ENCODE measurements at regions not wholly inside any gene's neighbourhood (a gene's known extent, or its start where the extent isn't known, plus 50 kb on each side); places are given as distances from the start of the nearest gene placed in this dataset.
A peak's percentile ranks its signal among the peaks of the same experiment; 100 is the strongest.

GRCh38 chr12:108432423-108433121, 82.5 kb upstream of the FICD start:
- Histone ChIP-seq H4K20me1 (ENCODE audit: insufficient read depth, low read length) (no peaks in the 10 kb centered on the region), H3K79me2 (ENCODE audit: insufficient read depth, low read length) (no peaks in the 10 kb centered on the region), H3K27ac (ENCODE audit: low read depth, low read length) (no peak overlapping the region), H3K4me3 (ENCODE audit: insufficient read depth, low read length) (no peak overlapping the region), H3K4me2 (ENCODE audit: insufficient read depth, low read length) (no peak overlapping the region), H3K4me1 (ENCODE audit: insufficient read depth, low read length) (no peaks in the 10 kb centered on the region), H3K9me3 (ENCODE audit: low read depth, low read length) (no peaks in the 10 kb centered on the region), H3K36me3 (ENCODE audit: insufficient read depth, low read length) (no peaks in the 10 kb centered on the region), H2AFZ (ENCODE audit: low read length) (no peak overlapping the region), H3K27me3 (ENCODE audit: insufficient read depth, low read length) (peaks cover 7% of the 10 kb centered on the region)
- TF ChIP-seq CTCF (IDR thresholded peaks at IDR 0.05; ENCODE audit: extremely low read depth, low read depth, low read length), result no peak
- DNase-seq (ENCODE audit: insufficient read length, low spot score, missing footprints), result no peak

- H3K79me2 ChIP-seq (ENCODE audit: insufficient read depth, low read length), result no peaks in the 10 kb centered on the region
- no peaks in the 10 kb centered on the region for H3K36me3 ChIP-seq (ENCODE audit: insufficient read depth, low read length)
- H3K4me2 ChIP-seq (ENCODE audit: insufficient read depth, low read length), result no peak overlapping the region
- no peak overlapping the region for H3K27ac ChIP-seq (ENCODE audit: low read depth, low read length)
- no peaks in the 10 kb centered on the region for H3K4me1 ChIP-seq (ENCODE audit: insufficient read depth, low read length)
- no peak for TF ChIP-seq CTCF (IDR thresholded peaks at IDR 0.05; ENCODE audit: extremely low read depth, low read depth, low read length)
- H2AFZ ChIP-seq (ENCODE audit: low read length), result no peak overlapping the region
- H3K4me3 ChIP-seq (ENCODE audit: insufficient read depth, low read length), result no peak overlapping the region
- no peak for DNase-seq (ENCODE audit: insufficient read length, low spot score, missing footprints)
- no peaks in the 10 kb centered on the region for H4K20me1 ChIP-seq (ENCODE audit: insufficient read depth, low read length)
- no peaks in the 10 kb centered on the region for H3K9me3 ChIP-seq (ENCODE audit: low read depth, low read length)
- peaks cover 7% of the 10 kb centered on the region for H3K27me3 ChIP-seq (ENCODE audit: insufficient read depth, low read length)
These were observed 84.2 kb upstream of the FICD start for GRCh38 chr12:108430926-108431325.

- Histone ChIP-seq H2AFZ (ENCODE audit: low read length) (no peak overlapping the region), H4K20me1 (ENCODE audit: insufficient read depth, low read length) (no peaks in the 10 kb centered on the region), H3K27me3 (ENCODE audit: insufficient read depth, low read length) (peaks cover 7% of the 10 kb centered on the region), H3K36me3 (ENCODE audit: insufficient read depth, low read length) (no peaks in the 10 kb centered on the region), H3K79me2 (ENCODE audit: insufficient read depth, low read length) (no peaks in the 10 kb centered on the region), H3K4me2 (ENCODE audit: insufficient read depth, low read length) (no peak overlapping the region), H3K9me3 (ENCODE audit: low read depth, low read length) (no peaks in the 10 kb centered on the region), H3K27ac (ENCODE audit: low read depth, low read length) (no peak overlapping the region), H3K4me3 (ENCODE audit: insufficient read depth, low read length) (no peak overlapping the region), H3K4me1 (ENCODE audit: insufficient read depth, low read length) (peaks cover 3% of the 10 kb centered on the region)
- DNase-seq (ENCODE audit: insufficient read length, low spot score, missing footprints), result no peak
- no peak for TF ChIP-seq CTCF (IDR thresholded peaks at IDR 0.05; ENCODE audit: extremely low read depth, low read depth, low read length)
These were observed 84.8 kb upstream of the FICD start for GRCh38 chr12:108430245-108430644.

GRCh38 chr12:108425238-108425795, 86.2 kb upstream of the CMKLR1 start:
- TF ChIP-seq CTCF (IDR thresholded peaks at IDR 0.05; ENCODE audit: extremely low read depth, low read depth, low read length), result peak; percentile 5
- H3K36me3 ChIP-seq (ENCODE audit: insufficient read depth, low read length), result no peaks in the 10 kb centered on the region
- DNase-seq (ENCODE audit: insufficient read length, low spot score, missing footprints), result peak; percentile 69
- peaks cover 7% of the 10 kb centered on the region for H3K27me3 ChIP-seq (ENCODE audit: insufficient read depth, low read length)
- H3K9me3 ChIP-seq (ENCODE audit: low read depth, low read length), result no peaks in the 10 kb centered on the region
- H4K20me1 ChIP-seq (ENCODE audit: insufficient read depth, low read length), result no peaks in the 10 kb centered on the region
- H3K4me1 ChIP-seq (ENCODE audit: insufficient read depth, low read length), result peaks cover 7% of the 10 kb centered on the region
- no peak overlapping the region for H2AFZ ChIP-seq (ENCODE audit: low read length)
- H3K4me3 ChIP-seq (ENCODE audit: insufficient read depth, low read length), result no peak overlapping the region
- no peak overlapping the region for H3K27ac ChIP-seq (ENCODE audit: low read depth, low read length)
- H3K79me2 ChIP-seq (ENCODE audit: insufficient read depth, low read length), result no peaks in the 10 kb centered on the region
- H3K4me2 ChIP-seq (ENCODE audit: insufficient read depth, low read length), result no peak overlapping the region

Data from osteoblast (primary cell).